Endothelial cell of umbilical vein (primary cell): ENCODE measurements at regions not wholly inside any gene's neighbourhood (a gene's known extent, or its start where the extent isn't known, plus 50 kb on each side); places are given as distances from the start of the nearest gene placed in this dataset.
A peak's percentile ranks its signal among the peaks of the same experiment; 100 is the strongest.

ENCODE experiments used
- BruUV-seq: library from RNA; stranded (reverse); fragments of 400-500 nt; replicated peaks from 2 replicates; lab custom pipeline; 2021; lab: Mats Ljungman, UMichigan
- CTCF ChIA-PET: fragments of 300-600, 350-600 bp; sonication (Branson Sonifier 250); formaldehyde crosslinking; loops from one replicate; lab custom pipeline; 2021; ENCODE audit warnings: antibody characterized with exemption, inconsistent platforms; lab: Charles Lee
- POLR2A ChIA-PET: fragments of 300-600, 350-600 bp; sonication (Branson Sonifier 250); formaldehyde crosslinking; loops from one replicate; lab custom pipeline; 2021; ENCODE audit warnings: antibody characterized with exemption, inconsistent platforms; lab: Charles Lee
- DNase-seq: peaks from one replicate; pipeline ENCODE4 v3.0.0-alpha.2; 2011; ENCODE audit warnings: low read depth, low spot score
- FAIRE-seq: peaks from 2 replicates; lab custom pipeline; 2011; peaks lifted over from hg19 to GRCh38; lab: Jason Lieb, UNC
- H2AFZ ChIP-seq: 2 replicates; pipeline ENCODE4 v1.6.0; 2012; ENCODE audit warnings: low read depth, low read length, control low read depth, inconsistent platforms
- H3K27ac ChIP-seq: 2 replicates; pipeline ENCODE4 v1.5.1; 2011; ENCODE audit warnings: low read depth, mild to moderate bottlenecking, control low read depth, low read length, moderate library complexity; ENCODE audit not compliant: insufficient read depth
- H3K27me3 ChIP-seq, 2 experiments: 2 replicates each; pipeline versions ENCODE4 v1.6.0 to v1.6.1; 2011; ENCODE audit warnings: low read length in 2 of 2, mixed read lengths in 1 of 2; ENCODE audit not compliant: control insufficient read depth in 2 of 2, insufficient read depth in 2 of 2
- H3K36me3 ChIP-seq, 2 experiments: 2 replicates in 1 of 2; 3 replicates in 1 of 2; pipeline ENCODE4 v1.5.1; 2011; ENCODE audit warnings: low read length in 2 of 2, mild to moderate bottlenecking in 1 of 2, moderate library complexity in 1 of 2; ENCODE audit not compliant: control insufficient read depth in 2 of 2, insufficient read depth in 2 of 2; ENCODE audit errors: extremely low read depth in 1 of 2
- H3K4me1 ChIP-seq: 3 replicates; pipeline ENCODE4 v1.5.1; 2011; ENCODE audit warnings: mild to moderate bottlenecking, low read length; ENCODE audit not compliant: control insufficient read depth, insufficient read depth; ENCODE audit errors: extremely low read depth
- H3K4me2 ChIP-seq: 2 replicates; pipeline ENCODE4 v1.6.1; 2011; ENCODE audit warnings: low read length, control low read depth, mixed read lengths; ENCODE audit not compliant: insufficient read depth
- H3K4me3 ChIP-seq, 3 experiments: fragments of 200-600 bp in 1 of 3; sonication (generic), shearing (Covaris generic) in 1 of 3; replicated peaks in 1 of 3; 2 replicates each; pipeline ENCODE4 v1.5.1; 2011 to 2016; ENCODE audit warnings: control low read depth in 3 of 3, low read length in 3 of 3, mild to moderate bottlenecking in 2 of 3, inconsistent platforms in 1 of 3, low read depth in 1 of 3, moderate library complexity in 1 of 3; ENCODE audit not compliant: insufficient read depth in 1 of 3
- H3K79me2 ChIP-seq: 2 replicates; pipeline ENCODE4 v1.6.0; 2012; ENCODE audit warnings: low read length, inconsistent platforms; ENCODE audit not compliant: control insufficient read depth, insufficient read depth
- H3K9ac ChIP-seq: replicated peaks from 2 replicates; pipeline ENCODE3; 2011; ENCODE audit warnings: low read length, control low read depth; ENCODE audit not compliant: insufficient read depth; ENCODE audit errors: extremely low read depth
- H3K9me1 ChIP-seq: replicated peaks from 3 replicates; pipeline ENCODE4 v1.6.0; 2011; ENCODE audit warnings: mild to moderate bottlenecking, low read length; ENCODE audit not compliant: control insufficient read depth, insufficient read depth; ENCODE audit errors: extremely low read depth
- H3K9me3 ChIP-seq: replicated peaks from 2 replicates; pipeline ENCODE4 v1.5.1; 2012; ENCODE audit warnings: low read length, inconsistent platforms; ENCODE audit not compliant: control insufficient read depth, insufficient read depth
- H4K20me1 ChIP-seq: replicated peaks from 2 replicates; pipeline ENCODE3; 2011; ENCODE audit warnings: mild to moderate bottlenecking, low read length; ENCODE audit not compliant: control insufficient read depth, insufficient read depth; ENCODE audit errors: extremely low read depth
- EZH2 ChIP-seq: IDR thresholded peaks from 2 replicates; pipeline ENCODE4 v1.6.1; 2012; ENCODE audit warnings: borderline replicate concordance, low read depth, mild to moderate bottlenecking, moderate library complexity, low read length, inconsistent platforms; ENCODE audit not compliant: severe bottlenecking
- FOS ChIP-seq: IDR thresholded peaks from 2 replicates; pipeline ENCODE4 v1.6.1; 2011; ENCODE audit warnings: mild to moderate bottlenecking, low read length, moderate library complexity, borderline replicate concordance; ENCODE audit not compliant: insufficient read depth
- GATA2 ChIP-seq: IDR thresholded peaks from 2 replicates; pipeline ENCODE4 v1.7.0; 2011; ENCODE audit warnings: low read depth, mild to moderate bottlenecking, moderate library complexity, mixed read lengths, low read length; ENCODE audit not compliant: insufficient read length, insufficient read depth
- JUN ChIP-seq: IDR thresholded peaks from 2 replicates; pipeline ENCODE4 v1.6.1; 2011; ENCODE audit warnings: borderline replicate concordance, low read depth; ENCODE audit not compliant: insufficient read length, insufficient read depth
- MYC ChIP-seq: IDR thresholded peaks from one replicate; pipeline ENCODE4 v1.6.1; 2011; ENCODE audit warnings: mild to moderate bottlenecking, low read depth, low read length
- POLR2A ChIP-seq: IDR thresholded peaks from 2 replicates; pipeline ENCODE4 v1.6.1; 2012; ENCODE audit warnings: low read depth, mild to moderate bottlenecking, control low read depth, low read length
- POLR2AphosphoS5 ChIP-seq: IDR thresholded peaks from 2 replicates; pipeline ENCODE4 v1.6.1; 2012; ENCODE audit warnings: low read depth, mild to moderate bottlenecking, control low read depth, low read length, moderate library complexity; ENCODE audit not compliant: insufficient read depth
- dilution Hi-C: fragments of 300-500 bp; cut with MboI; formaldehyde crosslinking; loops from one replicate; pipeline ENCODE4 v1.15.0; 2019; ENCODE audit warnings: low sequenced_read_pairs; ENCODE audit not compliant: extremely low pct_ligation_motif_present
- intact Hi-C: fragments of 100-400 bp; cut with micrococcal nuclease; formaldehyde crosslinking; loops from one replicate; pipeline ENCODE4 v1.10.0; 2022
- TF ChIP-seq, protein P1 (sequence below): IDR thresholded peaks from 2 replicates; pipeline ENCODE4 v1.6.1; 2011; ENCODE audit not compliant: insufficient read depth, insufficient read length
- TF ChIP-seq, protein P2 (sequence below), 2 donors: IDR thresholded peaks; 1 replicate in 1 of 2; 2 replicates in 1 of 2; pipeline ENCODE4 v1.5.1; 2011; ENCODE audit warnings: low read length in 2 of 2, mild to moderate bottlenecking in 2 of 2, moderate library complexity in 2 of 2, control low read depth in 1 of 2, inconsistent platforms in 1 of 2, low read depth in 1 of 2; ENCODE audit not compliant: insufficient read depth in 1 of 2; ENCODE audit errors: extremely low read depth in 1 of 2

DNA sequence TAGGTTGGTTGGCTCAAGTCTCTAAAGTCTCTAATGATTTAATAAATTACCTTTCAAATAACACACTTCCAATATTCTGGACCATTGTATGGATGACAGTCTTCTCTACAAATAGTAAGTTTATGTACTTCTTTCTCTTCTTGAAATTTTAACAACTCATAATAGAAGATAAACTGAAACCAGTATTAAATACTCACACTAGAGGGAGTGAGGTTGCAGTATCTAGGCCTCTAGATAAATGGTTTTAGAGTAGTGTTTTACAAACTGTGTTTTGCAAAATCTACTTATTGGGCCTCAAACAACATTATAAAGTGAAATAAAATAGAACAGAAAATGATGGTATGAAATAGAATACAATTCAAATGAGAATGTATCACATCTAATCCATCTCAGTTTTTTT is 479.9 kb upstream of the BRINP3 start:
- TF ChIP-seq POLR2AphosphoS5 (no peak), JUN (no peak), GATA2 (no peak), POLR2A (no peak), FOS (no peak), EZH2 (no peak), MYC (no peak)
- TF ChIP-seq, protein P1, sequence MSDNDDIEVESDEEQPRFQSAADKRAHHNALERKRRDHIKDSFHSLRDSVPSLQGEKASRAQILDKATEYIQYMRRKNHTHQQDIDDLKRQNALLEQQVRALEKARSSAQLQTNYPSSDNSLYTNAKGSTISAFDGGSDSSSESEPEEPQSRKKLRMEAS, result no peak
- TF ChIP-seq, protein P2, sequence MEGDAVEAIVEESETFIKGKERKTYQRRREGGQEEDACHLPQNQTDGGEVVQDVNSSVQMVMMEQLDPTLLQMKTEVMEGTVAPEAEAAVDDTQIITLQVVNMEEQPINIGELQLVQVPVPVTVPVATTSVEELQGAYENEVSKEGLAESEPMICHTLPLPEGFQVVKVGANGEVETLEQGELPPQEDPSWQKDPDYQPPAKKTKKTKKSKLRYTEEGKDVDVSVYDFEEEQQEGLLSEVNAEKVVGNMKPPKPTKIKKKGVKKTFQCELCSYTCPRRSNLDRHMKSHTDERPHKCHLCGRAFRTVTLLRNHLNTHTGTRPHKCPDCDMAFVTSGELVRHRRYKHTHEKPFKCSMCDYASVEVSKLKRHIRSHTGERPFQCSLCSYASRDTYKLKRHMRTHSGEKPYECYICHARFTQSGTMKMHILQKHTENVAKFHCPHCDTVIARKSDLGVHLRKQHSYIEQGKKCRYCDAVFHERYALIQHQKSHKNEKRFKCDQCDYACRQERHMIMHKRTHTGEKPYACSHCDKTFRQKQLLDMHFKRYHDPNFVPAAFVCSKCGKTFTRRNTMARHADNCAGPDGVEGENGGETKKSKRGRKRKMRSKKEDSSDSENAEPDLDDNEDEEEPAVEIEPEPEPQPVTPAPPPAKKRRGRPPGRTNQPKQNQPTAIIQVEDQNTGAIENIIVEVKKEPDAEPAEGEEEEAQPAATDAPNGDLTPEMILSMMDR (IDR thresholded peaks at IDR 0.05; ENCODE audit: extremely low read depth in 1 of 2, insufficient read depth in 1 of 2, low read depth in 1 of 2, low read length in 2 of 2), result no peak
- no peaks in the 10 kb centered on the region for H3K9me1 ChIP-seq
- ChIA-PET CTCF (no interaction called here), POLR2A (no interaction called here)
- intact Hi-C loops, result no loop called here
- H2AFZ ChIP-seq, result no peak overlapping the region
- H3K4me2 ChIP-seq, result no peak overlapping the region
- dilution Hi-C loops, result no loop called here
- H3K27ac ChIP-seq, result no peak overlapping the region
- H3K79me2 ChIP-seq, result no peaks in the 10 kb centered on the region
- no peaks in the 10 kb centered on the region for H3K4me1 ChIP-seq
- H3K27me3 ChIP-seq, result no peaks in the 10 kb centered on the region
- no peak overlapping the region for H3K9ac ChIP-seq
- no peaks in the 10 kb centered on the region for H4K20me1 ChIP-seq
- no peaks in the 10 kb centered on the region for H3K36me3 ChIP-seq
- peak; percentile 19 for DNase-seq
- no peak for FAIRE-seq
- no TSS peak for BruUV-seq
- H3K9me3 ChIP-seq, result no peaks in the 10 kb centered on the region
- no peak overlapping the region for H3K4me3 ChIP-seq
